A549 (cell line): ENCODE measurements at regions not wholly inside any gene's neighbourhood (a gene's known extent, or its start where the extent isn't known, plus 50 kb on each side); places are given as distances from the start of the nearest gene placed in this dataset.
A peak's percentile ranks its signal among the peaks of the same experiment; 100 is the strongest.
"Not testable (repeated sequence)": the region's sequence is repeated elsewhere in the genome, so short reads cannot be mapped to it uniquely, and the experiment has no call there.

Experiments
- ATAC-seq, 2 experiments: fragments of 200-7000 bp in 1 of 2; fragments of >200 bp in 1 of 2; cut with Nextera tagmentation in 1 of 2; cut with Tn5 transposase in 1 of 2; 3 replicates each; pipeline versions ENCODE4 v1.8.0 to v1.9.1; 2018 to 2020; ENCODE audit warnings: mild to moderate bottlenecking in 1 of 2, moderate library complexity in 1 of 2
- CTCF ChIA-PET: fragments of 300-600 bp; sonication (Branson Sonifier 250); formaldehyde crosslinking; extraction: SDS; loops from one replicate; lab custom pipeline; 2021; ENCODE audit warnings: antibody characterized with exemption, inconsistent platforms; lab: Yijun Ruan, JAX
- POLR2A ChIA-PET: fragments of 350-600 bp; formaldehyde crosslinking; extraction: SDS; loops from one replicate; lab custom pipeline; 2021; ENCODE audit warnings: antibody characterized with exemption, inconsistent platforms; lab: Yijun Ruan, JAX
- DNase-seq, 2 experiments: peaks; one replicate each; pipeline versions ENCODE4 v3.0.0 to v3.0.0-alpha.2; 2011 to 2016; ENCODE audit warnings: low read depth in 1 of 2, low spot score in 1 of 2
- FAIRE-seq: peaks from 2 replicates; lab custom pipeline; 2011; peaks lifted over from hg19 to GRCh38; lab: Jason Lieb, UNC
- H3K27ac ChIP-seq, 2 experiments: fragments of >200 bp; sonication (Bioruptor Twin); formaldehyde crosslinking; 3 replicates each; pipeline ENCODE4 v1.5.1; 2016 to 2017
- H3K4me1 ChIP-seq: fragments of >200 bp; sonication (Bioruptor Twin); formaldehyde crosslinking; 3 replicates; pipeline ENCODE4 v1.6.1; 2016
- H3K4me2 ChIP-seq: fragments of >200 bp; sonication (Bioruptor Twin); formaldehyde crosslinking; 3 replicates; pipeline ENCODE4 v1.6.1; 2016
- H3K4me3 ChIP-seq: fragments of >200 bp; sonication (Bioruptor Twin); formaldehyde crosslinking; 3 replicates; pipeline ENCODE4 v1.5.1; 2016
- H3K9me3 ChIP-seq: fragments of >200 bp; sonication (Bioruptor Twin); formaldehyde crosslinking; 3 replicates; pipeline ENCODE4 v1.6.1; 2016
- BHLHE40 ChIP-seq: IDR thresholded peaks from 2 replicates; pipeline ENCODE4 v1.6.1; 2012; ENCODE audit warnings: low read depth, low read length, inconsistent platforms
- CBX8 ChIP-seq: fragments of 200-600 bp; sonication (generic); IDR thresholded peaks from 2 replicates; pipeline ENCODE4 v1.6.1; 2016
- EHMT2 ChIP-seq: fragments of 200-600 bp; sonication (generic); IDR thresholded peaks from 2 replicates; pipeline ENCODE4 v1.6.1; 2016; ENCODE audit warnings: antibody characterized with exemption, low read depth, mild to moderate bottlenecking, moderate library complexity
- ELK1 ChIP-seq: fragments of 150-350 bp; IDR thresholded peaks from 2 replicates; pipeline ENCODE4 v1.6.1; 2014; ENCODE audit warnings: low read depth, mild to moderate bottlenecking, low read length
- ESRRA ChIP-seq: fragments of 150-350 bp; IDR thresholded peaks from 2 replicates; pipeline ENCODE4 v1.6.1; 2014; ENCODE audit warnings: mild to moderate bottlenecking, low read length, borderline replicate concordance
- FOSB ChIP-seq: fragments of 250-450 bp; sonication (Bioruptor Pico); IDR thresholded peaks from 2 replicates; pipeline ENCODE4 v1.5.0; 2020; ENCODE audit warnings: mild to moderate bottlenecking, moderate library complexity
- FOSL2 ChIP-seq, 2 experiments: fragments of 450-650 bp in 1 of 2; fragments of >200 bp in 1 of 2; sonication (Bioruptor Twin) in 1 of 2; formaldehyde crosslinking; IDR thresholded peaks; 2 replicates each; pipeline versions ENCODE4 v1.5.0 to v1.6.1; 2016 to 2020; ENCODE audit warnings: mild to moderate bottlenecking in 1 of 2, moderate library complexity in 1 of 2
- HES2 ChIP-seq: fragments of >200 bp; sonication (Bioruptor Twin); formaldehyde crosslinking; IDR thresholded peaks from 2 replicates; pipeline ENCODE4 v1.6.1; 2016
- JUNB ChIP-seq: fragments of >200 bp; sonication (Bioruptor Twin); formaldehyde crosslinking; IDR thresholded peaks from 2 replicates; pipeline ENCODE4 v1.6.1; 2016
- MAFK ChIP-seq: fragments of 450-650 bp; IDR thresholded peaks from 2 replicates; pipeline ENCODE4 v1.6.1; 2014; ENCODE audit not compliant: partially characterized antibody
- MAX ChIP-seq: IDR thresholded peaks from 2 replicates; pipeline ENCODE4 v1.6.1; 2012
- NFE2L2 ChIP-seq: fragments of 150-350 bp; conservative IDR thresholded peaks from 2 replicates; pipeline ENCODE4 v1.6.1; 2014; ENCODE audit warnings: low read length
- PBX3 ChIP-seq: IDR thresholded peaks from 2 replicates; pipeline ENCODE4 v1.6.1; 2012
- RARB ChIP-seq: fragments of 250-450 bp; sonication (Bioruptor Pico); IDR thresholded peaks from 2 replicates; pipeline ENCODE4 v1.8.0; 2021; ENCODE audit warnings: mild to moderate bottlenecking, moderate library complexity
- SMC3 ChIP-seq: fragments of >200 bp; sonication (Bioruptor Twin); formaldehyde crosslinking; IDR thresholded peaks from 3 replicates; pipeline ENCODE4 v1.6.1; 2018; ENCODE audit warnings: inconsistent platforms
- ZC3H11A ChIP-seq: fragments of 450-650 bp; IDR thresholded peaks from 2 replicates; pipeline ENCODE4 v1.6.1; 2014; ENCODE audit warnings: antibody characterized with exemption, mild to moderate bottlenecking
- ZFP36 ChIP-seq: fragments of 450-650 bp; IDR thresholded peaks from 2 replicates; pipeline ENCODE4 v1.6.1; 2014; ENCODE audit warnings: borderline replicate concordance; ENCODE audit not compliant: partially characterized antibody
- WGBS: methylation state at CpG from one replicate; pipeline ENCODE4 v1.1.6; 2017; ENCODE audit errors: missing lambda C conversion rate; 5-methylcytosine and 5-hydroxymethylcytosine counted together
- TF ChIP-seq, protein P1 (sequence below): fragments of >200 bp; sonication (Bioruptor Twin); formaldehyde crosslinking; IDR thresholded peaks from 3 replicates; pipeline ENCODE4 v1.6.1; 2016
- TF ChIP-seq, protein P2 (sequence below): fragments of 250-450 bp; sonication (Bioruptor Pico); IDR thresholded peaks from 2 replicates; pipeline ENCODE4 v1.5.0; 2020; ENCODE audit warnings: low read depth, mild to moderate bottlenecking, moderate library complexity
- TF ChIP-seq, protein P3 (sequence below): fragments of 450-650 bp; IDR thresholded peaks from 2 replicates; pipeline ENCODE4 v1.6.1; 2014; ENCODE audit warnings: antibody characterized with exemption

GRCh38 chr3:159401069-159401468 lies 587.6 kb upstream of the IL12A start:
- WGBS, result 4% methylated on average over 1 of the region's 1 CpG
- TF ChIP-seq MAFK, result peak; percentile 92
- TF ChIP-seq SMC3, result no peak
- no peak overlapping the region for H3K4me3 ChIP-seq
- DNase-seq (no peak), FAIRE-seq (no peak), ATAC-seq (no peak)
- H3K27ac ChIP-seq, result no peak overlapping the region
- CTCF ChIA-PET, result interaction anchor here (0.7 kb wide), 1 partner anchor 97 kb away, joined by 4 read pairs; no protein-coding TSS in a partner anchor
- no peaks in the 10 kb centered on the region for H3K9me3 ChIP-seq
- H3K4me1 ChIP-seq, result no peaks in the 10 kb centered on the region
- no peak overlapping the region for H3K4me2 ChIP-seq
- POLR2A ChIA-PET, result no interaction called here

DNA sequence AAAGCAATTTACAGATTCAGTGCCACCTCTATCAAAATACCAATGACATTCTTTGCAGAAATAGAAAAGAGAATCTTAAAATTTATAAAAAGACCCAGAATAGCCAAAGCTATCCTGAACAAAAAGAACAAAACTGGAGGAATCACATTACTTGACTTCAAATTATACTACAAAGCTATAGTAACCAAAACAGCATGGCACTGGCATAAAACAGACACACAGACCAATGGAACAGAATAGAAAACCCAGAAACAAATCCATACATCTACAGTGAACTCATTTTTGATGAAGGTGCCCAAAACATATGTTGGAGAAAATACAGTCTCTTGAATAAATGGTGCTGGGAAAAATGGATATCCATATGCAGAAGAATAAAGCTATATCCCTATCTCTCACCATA lies 578.9 kb upstream of the IL12A start:
- ATAC-seq, result not testable (repeated sequence)

GRCh38 chr3:159413319-159413718 lies 575.3 kb upstream of the IL12A start:
- Histone ChIP-seq H3K9me3 (peaks cover 8% of the 10 kb centered on the region; the same call in 2 of the 3 replicates), H3K4me3 (no peak overlapping the region), H3K4me2 (no peak overlapping the region), H3K4me1 (no peaks in the 10 kb centered on the region), H3K27ac (no peak overlapping the region)
- TF ChIP-seq NFE2L2 (no peak), RARB (CRISPR knock-in tag) (no peak), HES2 (no peak), CBX8 (no peak), FOSB (no peak), FOSL2 (IDR thresholded peaks at IDR 0.05) (no peak), FOSL2 (CRISPR knock-in tag; IDR thresholded peaks at IDR 0.05) (no peak), ELK1 (no peak), ZFP36 (no peak), JUNB (no peak), ESRRA (no peak), SMC3 (no peak), ZC3H11A (no peak), BHLHE40 (no peak), MAX (no peak), EHMT2 (no peak), PBX3 (no peak)
- TF ChIP-seq, protein P1, sequence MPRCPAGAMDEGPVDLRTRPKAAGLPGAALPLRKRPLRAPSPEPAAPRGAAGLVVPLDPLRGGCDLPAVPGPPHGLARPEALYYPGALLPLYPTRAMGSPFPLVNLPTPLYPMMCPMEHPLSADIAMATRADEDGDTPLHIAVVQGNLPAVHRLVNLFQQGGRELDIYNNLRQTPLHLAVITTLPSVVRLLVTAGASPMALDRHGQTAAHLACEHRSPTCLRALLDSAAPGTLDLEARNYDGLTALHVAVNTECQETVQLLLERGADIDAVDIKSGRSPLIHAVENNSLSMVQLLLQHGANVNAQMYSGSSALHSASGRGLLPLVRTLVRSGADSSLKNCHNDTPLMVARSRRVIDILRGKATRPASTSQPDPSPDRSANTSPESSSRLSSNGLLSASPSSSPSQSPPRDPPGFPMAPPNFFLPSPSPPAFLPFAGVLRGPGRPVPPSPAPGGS, result no peak
- TF ChIP-seq, protein P2, sequence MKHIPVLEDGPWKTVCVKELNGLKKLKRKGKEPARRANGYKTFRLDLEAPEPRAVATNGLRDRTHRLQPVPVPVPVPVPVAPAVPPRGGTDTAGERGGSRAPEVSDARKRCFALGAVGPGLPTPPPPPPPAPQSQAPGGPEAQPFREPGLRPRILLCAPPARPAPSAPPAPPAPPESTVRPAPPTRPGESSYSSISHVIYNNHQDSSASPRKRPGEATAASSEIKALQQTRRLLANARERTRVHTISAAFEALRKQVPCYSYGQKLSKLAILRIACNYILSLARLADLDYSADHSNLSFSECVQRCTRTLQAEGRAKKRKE (CRISPR knock-in tag), result no peak
- TF ChIP-seq, protein P3, sequence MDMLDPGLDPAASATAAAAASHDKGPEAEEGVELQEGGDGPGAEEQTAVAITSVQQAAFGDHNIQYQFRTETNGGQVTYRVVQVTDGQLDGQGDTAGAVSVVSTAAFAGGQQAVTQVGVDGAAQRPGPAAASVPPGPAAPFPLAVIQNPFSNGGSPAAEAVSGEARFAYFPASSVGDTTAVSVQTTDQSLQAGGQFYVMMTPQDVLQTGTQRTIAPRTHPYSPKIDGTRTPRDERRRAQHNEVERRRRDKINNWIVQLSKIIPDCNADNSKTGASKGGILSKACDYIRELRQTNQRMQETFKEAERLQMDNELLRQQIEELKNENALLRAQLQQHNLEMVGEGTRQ, result no peak
- ATAC-seq, result no peak
- ChIA-PET CTCF (no interaction called here), POLR2A (no interaction called here)
- DNase-seq, result no peak
- no peak for FAIRE-seq
- 4% methylated on average over 2 of the region's 2 CpGs for WGBS

More for the DNA sequence above, 578.9 kb upstream of the IL12A start:
- POLR2A ChIA-PET, H3K4me3 ChIP-seq, H3K4me2 ChIP-seq, H3K9me3 ChIP-seq, H3K27ac ChIP-seq, FAIRE-seq, DNase-seq, H3K4me1 ChIP-seq: not testable (repeated sequence)
- CTCF ChIA-PET, result interaction anchor here (0.5 kb wide), 1 partner anchor 1997 kb away, joined by 3 read pairs; no protein-coding TSS in a partner anchor
